Caki2 (cell line): ENCODE measurements at regions not wholly inside any gene's neighbourhood (a gene's known extent, or its start where the extent isn't known, plus 50 kb on each side); places are given as distances from the start of the nearest gene placed in this dataset.
"Not testable (repeated sequence)": the region's sequence is repeated elsewhere in the genome, so short reads cannot be mapped to it uniquely, and the experiment has no call there.

Experiments
- DNase-seq: peaks from one replicate; pipeline ENCODE4 v3.0.0-alpha.2; 2015; ENCODE audit warnings: low read depth
- in situ Hi-C: cut with HindIII; loops from 2 replicates; pipeline ENCODE4 v1.10.0; 2016; ENCODE audit warnings: low sequenced_read_pairs, low pct_unique_long_range_greater_than_20kb, mixed read lengths

- in situ Hi-C loops, result no loop called here
- no peak for DNase-seq
These were observed 320.9 kb downstream of the UTRN start for GRCh38 chr6:144606083-144606482.

DNA sequence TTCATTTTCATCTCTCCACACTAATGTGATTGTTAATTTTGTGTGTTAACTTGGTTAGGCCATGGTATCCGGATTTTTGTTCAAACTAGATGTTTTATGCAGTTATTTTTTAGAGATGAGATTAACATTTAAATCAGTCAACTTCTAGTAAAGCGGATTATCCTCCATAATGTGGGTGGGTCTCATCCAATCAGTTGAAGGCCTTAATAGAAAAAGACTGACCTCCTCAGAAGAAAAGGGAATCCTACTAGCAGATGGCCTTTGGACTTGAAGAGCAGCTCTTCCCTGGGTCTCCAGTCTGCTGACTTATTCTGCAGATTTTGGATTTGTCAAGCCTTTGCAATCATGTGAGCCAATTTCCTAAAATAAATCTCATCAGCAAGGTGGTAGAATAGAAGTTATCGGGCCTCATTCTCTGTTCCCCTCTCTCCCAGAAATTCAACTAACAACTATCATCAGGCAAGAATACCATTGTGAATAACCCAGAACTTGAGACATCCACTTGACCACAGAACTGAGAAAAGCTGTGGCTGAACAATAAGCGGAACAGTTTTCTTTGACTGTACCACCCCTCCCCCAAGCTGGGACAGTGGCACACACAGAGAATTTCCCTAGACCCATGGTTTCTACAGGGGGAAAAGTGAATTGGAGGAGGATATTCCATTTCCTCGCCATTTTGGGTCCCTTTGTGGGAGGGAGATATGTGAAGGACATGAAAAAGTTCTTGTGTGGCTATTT is 323.0 kb downstream of the UTRN start:
- DNase-seq, result no peak
- in situ Hi-C loops, result no loop called here

DNA sequence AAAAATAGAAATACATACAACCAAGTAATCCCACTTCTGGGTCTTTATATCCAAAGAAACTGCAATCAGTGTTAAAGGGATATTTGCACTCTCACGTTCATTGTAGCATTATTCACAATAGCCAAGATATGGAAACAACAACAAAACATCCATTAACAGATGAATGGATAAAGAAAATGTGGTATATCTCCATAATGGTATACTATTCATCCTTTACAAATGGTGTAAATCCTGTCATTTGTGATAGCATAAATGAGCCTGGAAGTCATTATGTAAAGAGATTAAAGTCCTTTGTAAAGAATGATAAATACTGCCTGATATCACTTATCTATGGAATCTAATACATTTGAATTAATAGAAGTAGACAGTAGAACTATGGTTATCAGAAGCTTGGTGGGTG is 327.7 kb downstream of the UTRN start:
- in situ Hi-C loops, result no loop called here
- DNase-seq, result no peak

DNA sequence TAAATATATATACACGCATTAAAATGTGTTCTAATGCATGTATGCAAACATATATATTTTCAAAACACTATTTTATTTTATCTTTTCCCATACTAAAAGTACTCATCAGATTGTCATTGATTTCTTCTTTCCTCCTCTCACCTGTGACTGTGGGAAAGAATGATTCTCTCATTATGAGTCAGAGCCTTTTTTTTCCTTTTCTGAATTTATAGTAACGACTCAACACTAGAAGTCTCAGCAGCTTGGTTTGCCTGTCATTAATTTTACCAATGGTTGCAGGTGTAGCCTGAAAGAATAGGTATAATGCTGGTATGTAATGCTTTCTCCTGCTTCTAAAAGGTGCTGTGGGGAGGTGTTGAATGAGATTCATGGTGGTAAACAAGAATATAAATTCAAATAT is 328.7 kb downstream of the UTRN start:
- peak; percentile 16 for DNase-seq
- in situ Hi-C loops, result no loop called here

DNA sequence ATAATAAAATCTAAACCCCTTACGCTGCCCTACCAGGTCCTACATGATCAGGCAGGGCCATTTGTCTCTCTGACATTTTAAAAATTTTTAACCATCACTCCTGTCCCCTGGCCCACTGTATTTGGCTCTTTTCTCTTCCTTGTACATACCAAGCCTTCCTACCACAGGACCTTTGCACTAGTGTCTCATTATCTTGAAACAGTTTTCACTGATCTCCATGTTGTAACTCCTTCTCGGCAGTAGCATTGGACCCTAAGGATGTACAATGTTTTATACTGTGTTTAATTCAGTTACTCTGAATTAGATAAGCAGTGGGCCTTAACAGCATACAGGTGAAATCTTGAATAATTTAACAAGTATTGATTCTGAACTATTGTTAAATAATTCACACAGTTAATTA is 330.7 kb downstream of the UTRN start:
- in situ Hi-C loops, result no loop called here
- no peak for DNase-seq

GRCh38 chr6:144617191-144617590 is 332.1 kb downstream of the UTRN start:
- in situ Hi-C loops, result no loop called here
- no peak for DNase-seq

DNA sequence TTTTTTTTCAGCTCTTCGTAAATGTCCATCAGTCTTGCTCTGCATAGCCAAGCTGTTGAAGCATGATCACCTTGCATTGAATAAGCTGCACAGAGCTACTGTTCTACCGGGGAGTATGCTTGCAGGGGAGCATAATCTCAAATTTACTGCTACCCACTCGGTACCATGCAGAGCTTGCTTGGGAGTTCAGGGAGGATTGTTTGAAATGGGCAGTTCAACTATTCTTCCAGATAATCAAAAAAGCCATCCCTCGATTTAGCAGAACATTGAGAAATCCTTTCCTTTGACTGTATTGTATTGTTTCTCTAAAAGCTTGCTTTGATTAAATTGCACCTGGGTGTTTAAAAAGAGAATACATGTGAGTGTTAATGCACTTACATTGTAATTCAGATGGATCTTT is 332.6 kb downstream of the UTRN start:
- no peak for DNase-seq
- in situ Hi-C loops, result no loop called here

GRCh38 chr6:144619966-144620365 is 334.8 kb downstream of the UTRN start:
- no peak for DNase-seq
- in situ Hi-C loops, result no loop called here

GRCh38 chr6:144621332-144621731 is 336.2 kb downstream of the UTRN start:
- in situ Hi-C loops, result no loop called here
- DNase-seq, result no peak

DNA sequence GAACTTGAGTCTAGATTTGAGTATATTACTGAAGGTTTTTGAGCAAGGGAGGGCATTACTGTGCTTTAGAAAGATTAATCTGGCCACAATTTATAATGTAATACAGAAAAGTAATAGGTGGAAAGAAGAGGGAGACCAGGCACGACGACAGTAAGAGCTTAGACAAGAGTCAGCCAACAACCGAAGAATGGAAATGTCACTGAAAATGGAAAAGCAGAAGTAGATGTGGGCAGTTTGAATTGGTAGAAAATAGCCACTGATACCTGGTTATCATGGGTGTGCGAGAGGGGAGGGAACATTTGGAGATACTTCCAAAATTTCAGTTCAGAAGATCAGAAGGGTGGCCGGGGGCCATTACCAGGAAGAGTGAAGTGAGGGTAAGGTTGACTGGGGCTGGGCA is 339.1 kb downstream of the UTRN start:
- DNase-seq, result no peak
- in situ Hi-C loops, result no loop called here

- no peak for DNase-seq
- in situ Hi-C loops, result no loop called here
These were observed 339.6 kb downstream of the UTRN start for GRCh38 chr6:144624716-144625115.

- in situ Hi-C loops, result no loop called here
- no peak for DNase-seq
These were observed 345.7 kb downstream of the UTRN start for GRCh38 chr6:144630857-144631256.

DNA sequence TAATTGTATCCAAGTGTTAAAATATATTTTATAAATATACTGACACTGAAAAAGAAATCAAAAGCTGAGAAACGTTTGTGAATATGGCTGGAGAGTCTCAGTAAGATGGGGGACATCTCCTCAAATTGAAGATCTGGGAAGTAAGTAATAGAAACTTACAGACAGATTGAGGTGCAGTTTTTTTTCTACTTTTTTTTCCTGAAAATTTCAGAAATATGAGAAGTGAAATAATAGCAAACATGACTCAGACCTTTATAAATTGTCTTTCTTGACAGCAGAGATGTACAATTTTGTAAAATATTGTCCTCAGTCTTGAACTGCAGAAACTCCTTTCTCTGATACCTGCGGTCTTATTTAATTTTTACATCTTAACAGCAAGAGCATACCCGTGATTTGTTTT is 347.1 kb downstream of the UTRN start:
- no peak for DNase-seq
- in situ Hi-C loops, result no loop called here

DNA sequence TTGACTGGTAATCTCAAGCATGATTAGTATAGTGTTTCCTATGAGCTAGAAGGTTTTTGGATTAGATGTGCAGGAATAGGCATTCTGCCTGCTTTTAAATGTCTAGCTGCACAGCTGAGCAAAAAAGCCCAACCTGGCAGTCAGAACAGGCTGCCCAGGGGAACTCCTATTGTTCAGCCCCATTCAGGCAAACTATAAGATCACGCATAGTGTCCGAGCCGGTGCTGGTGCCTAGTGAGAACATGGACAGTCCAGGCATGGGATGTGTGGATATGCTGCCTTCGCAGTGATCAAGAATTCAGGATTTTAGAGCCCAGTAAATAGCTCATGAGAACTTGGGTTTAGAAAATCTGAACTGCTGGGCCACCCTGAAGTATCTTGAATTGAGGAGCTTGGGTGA is 348.8 kb downstream of the UTRN start:
- in situ Hi-C loops, result no loop called here
- DNase-seq, result no peak

GRCh38 chr6:144634371-144634770 is 349.2 kb downstream of the UTRN start:
- in situ Hi-C loops, result no loop called here
- DNase-seq, result no peak

DNA sequence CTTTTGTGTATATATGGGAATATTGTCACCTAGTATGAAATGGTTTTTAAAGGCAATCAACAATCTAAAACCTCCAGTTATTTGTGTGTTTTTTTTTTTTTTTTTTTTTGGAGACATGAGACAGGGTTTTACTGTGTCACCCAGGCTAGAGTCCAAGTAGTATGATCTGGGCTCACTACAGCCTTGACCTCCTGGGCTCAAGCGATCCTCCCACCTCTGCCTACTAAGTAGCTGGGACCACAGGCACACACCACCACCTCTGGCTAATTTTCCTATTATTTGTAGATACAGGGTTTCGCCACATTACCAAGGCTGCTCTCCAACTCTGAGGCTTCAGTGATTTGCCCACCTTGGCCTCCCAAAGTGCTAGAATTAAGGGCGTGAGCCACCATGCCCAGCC is 349.9 kb downstream of the UTRN start:
- in situ Hi-C loops, result no loop called here

DNA sequence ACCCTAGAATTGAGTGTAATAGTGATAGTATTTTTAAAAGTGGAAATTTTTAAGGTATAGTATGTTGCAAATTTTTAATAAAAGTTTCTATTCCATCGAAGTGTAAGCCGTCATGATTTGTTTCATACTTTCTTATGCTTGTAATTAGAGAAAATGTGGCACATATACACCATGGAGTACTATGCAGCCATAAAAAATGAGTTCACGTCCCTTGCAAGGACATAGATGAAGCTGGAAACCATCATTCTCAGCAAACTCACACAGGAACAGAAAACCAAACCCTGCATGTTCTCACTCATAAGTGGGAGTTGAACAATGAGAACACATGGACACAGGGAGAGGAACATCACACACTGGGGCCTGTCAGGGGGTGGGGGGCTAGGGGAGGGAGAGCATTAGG is 350.9 kb downstream of the UTRN start:
- in situ Hi-C loops, DNase-seq: not testable (repeated sequence)

More for the DNA sequence above, 349.9 kb downstream of the UTRN start:
- no peak for DNase-seq

- no peak for DNase-seq
- in situ Hi-C loops, result no loop called here
These were observed 352.4 kb downstream of the UTRN start for GRCh38 chr6:144637541-144637940.

GRCh38 chr6:144639654-144640053 is 354.5 kb downstream of the UTRN start:
- in situ Hi-C loops, result no loop called here
- DNase-seq, result no peak

GRCh38 chr6:144641286-144641685 is 356.2 kb downstream of the UTRN start:
- in situ Hi-C loops, result no loop called here
- DNase-seq, result no peak

- in situ Hi-C loops, result no loop called here
- no peak for DNase-seq
These were observed 359.6 kb downstream of the UTRN start for GRCh38 chr6:144644776-144645175.
